HAP-1 (cell line): ENCODE measurements at regions not wholly inside any gene's neighbourhood (a gene's known extent, or its start where the extent isn't known, plus 50 kb on each side); places are given as distances from the start of the nearest gene placed in this dataset.

Experiments used
- DNase-seq, 2 experiments: peaks; one replicate each; pipeline ENCODE4 v3.0.0-alpha.2; 2016 to 2020; ENCODE audit warnings: low spot score in 2 of 2
- H3K27me3 ChIP-seq: fragments of 250-450 bp; sonication (Bioruptor Pico); 2 replicates; pipeline ENCODE4 v1.5.1; 2020; ENCODE audit warnings: low read depth, mild to moderate bottlenecking, moderate library complexity
- H3K36me3 ChIP-seq: fragments of 250-450 bp; sonication (Bioruptor Pico); replicated peaks from 2 replicates; pipeline ENCODE4 v1.5.1; 2020; ENCODE audit warnings: mild to moderate bottlenecking
- H3K4me1 ChIP-seq: fragments of 250-450 bp; sonication (Bioruptor Pico); 2 replicates; pipeline ENCODE4 v1.5.1; 2020; ENCODE audit warnings: mild to moderate bottlenecking
- H3K4me3 ChIP-seq: fragments of 250-450 bp; sonication (Bioruptor Pico); 2 replicates; pipeline ENCODE4 v1.5.1; 2020; ENCODE audit warnings: mild to moderate bottlenecking, moderate library complexity
- H3K9me3 ChIP-seq: fragments of 250-450 bp; sonication (Bioruptor Pico); 2 replicates; pipeline ENCODE4 v1.5.1; 2020; ENCODE audit warnings: mild to moderate bottlenecking, moderate library complexity
- in situ Hi-C: fragments of 300-500 bp; cut with MboI; formaldehyde crosslinking; loops from 3 replicates; pipeline ENCODE4 v1.14.3; 2020; ENCODE audit warnings: low sequenced_read_pairs, inconsistent platforms, mixed read lengths

DNA sequence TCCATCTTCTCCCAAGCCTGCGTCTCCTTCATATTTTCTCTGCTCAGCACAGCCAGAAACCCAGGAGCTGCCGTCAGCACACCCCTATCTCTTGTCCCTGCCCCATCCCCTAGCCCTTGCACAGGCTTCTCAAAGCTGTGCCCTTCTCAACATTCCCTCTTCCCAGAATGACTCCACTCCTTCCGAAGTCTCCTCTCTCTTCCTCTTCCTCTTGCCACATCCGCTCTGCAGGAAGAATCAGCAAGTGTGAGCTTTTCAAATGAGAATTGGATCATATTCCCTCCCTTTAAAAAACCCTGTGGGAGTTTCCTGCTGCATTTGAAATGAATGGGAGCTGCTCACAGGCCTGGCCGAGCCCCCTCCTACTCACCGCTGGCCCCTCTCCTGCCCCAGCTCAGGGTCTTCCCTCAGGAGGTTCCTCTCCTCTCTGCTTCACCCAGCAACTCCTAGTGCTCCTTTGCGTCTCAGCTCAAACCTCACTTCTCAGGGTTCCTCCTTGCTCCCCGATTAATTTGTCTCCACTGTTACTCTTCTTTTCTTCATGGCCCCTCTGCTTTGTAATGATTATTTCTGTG is 528.5 kb upstream of the CCDC196 start:
- no peaks in the 10 kb centered on the region for H3K9me3 ChIP-seq
- in situ Hi-C loops: loop anchor here (10.0 to 25.0 kb wide), 2 partner anchors 543 to 795 kb away; partner anchors contain the start of gene FUT8
- H3K36me3 ChIP-seq: no peaks in the 10 kb centered on the region
- no peaks in the 10 kb centered on the region for H3K27me3 ChIP-seq
- H3K4me1 ChIP-seq: no peaks in the 10 kb centered on the region
- no peak overlapping the region for H3K4me3 ChIP-seq
- DNase-seq: no peak

DNA sequence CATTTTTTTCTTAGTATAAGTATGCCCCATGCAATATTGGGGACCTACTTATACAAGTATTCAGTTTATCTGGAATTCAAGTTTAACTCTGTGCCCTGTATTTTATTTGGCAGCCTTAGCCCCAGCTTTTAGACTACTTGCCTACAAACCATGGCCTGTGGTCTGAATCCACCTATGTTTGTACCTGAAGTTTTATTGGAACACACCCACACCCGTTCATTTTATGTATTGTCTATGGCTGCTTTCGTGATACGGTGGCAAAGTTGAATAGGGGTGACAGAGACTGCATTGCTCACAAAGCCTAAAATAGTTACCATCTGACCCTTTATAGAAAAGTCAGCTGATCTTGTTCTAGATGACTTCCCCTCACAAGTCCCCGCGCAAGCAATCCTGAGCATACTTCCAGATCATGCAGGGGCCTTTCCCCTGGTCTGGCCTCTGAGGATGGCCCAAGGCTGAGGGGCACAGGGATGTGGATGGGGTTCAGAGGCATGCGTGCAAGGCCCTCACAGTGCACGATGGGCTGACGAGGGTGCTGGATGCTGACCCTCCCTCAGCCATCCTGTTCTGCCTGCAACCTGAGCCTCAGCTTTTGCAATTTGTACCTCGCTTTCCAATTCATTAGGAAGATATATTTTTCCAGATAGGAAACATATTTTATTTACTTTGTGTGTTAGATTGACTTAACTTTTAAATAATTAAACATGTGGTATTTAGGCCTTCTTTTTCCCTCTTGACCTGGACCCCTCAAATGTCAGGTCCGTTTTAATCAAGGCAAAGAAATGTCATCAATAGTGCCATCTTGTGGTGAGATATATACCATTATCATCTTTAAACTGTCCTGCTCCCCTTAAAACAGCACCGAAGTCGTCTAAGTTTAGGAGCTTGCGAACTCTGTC is 527.3 kb upstream of the CCDC196 start:
- Histone ChIP-seq H3K36me3 (no peaks in the 10 kb centered on the region), H3K27me3 (0 out of 2 replicates have a peak, but pooled peaks cover 6% of the 10 kb centered on the region), H3K9me3 (no peaks in the 10 kb centered on the region), H3K4me3 (no peak overlapping the region), H3K4me1 (no peaks in the 10 kb centered on the region)
- in situ Hi-C loops: loop anchor here (10.0 to 25.0 kb wide), 2 partner anchors 544 to 797 kb away; partner anchors contain the start of gene FUT8
- peak in 1 of 2 experiments; percentile 35 for DNase-seq

DNA sequence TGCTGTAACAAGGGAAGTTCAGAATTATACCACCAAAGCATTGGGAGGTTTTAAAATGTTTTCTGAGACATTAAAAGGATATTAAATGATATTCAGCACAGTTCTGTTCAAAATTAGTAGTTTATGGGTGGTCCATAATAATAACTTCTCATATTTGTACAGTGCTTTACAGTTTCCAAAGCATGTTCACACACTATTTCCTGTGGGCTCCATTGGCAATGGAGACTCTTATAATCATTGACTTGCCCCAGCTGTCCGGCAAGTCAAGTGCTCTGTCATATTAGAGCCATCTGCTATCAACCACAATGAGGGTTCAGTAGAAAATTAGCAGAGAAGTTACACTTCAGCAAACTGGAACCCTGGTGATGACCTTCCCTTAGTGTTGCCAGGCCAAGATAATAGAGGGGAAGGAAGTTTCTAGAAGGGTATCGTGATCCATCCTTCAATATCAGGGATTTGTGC is 526.6 kb upstream of the CCDC196 start:
- no peak for DNase-seq
- in situ Hi-C loops: loop anchor here (10.0 to 25.0 kb wide), 2 partner anchors 545 to 797 kb away; partner anchors contain the start of gene FUT8
- H3K4me1 ChIP-seq: no peaks in the 10 kb centered on the region
- H3K36me3 ChIP-seq: no peaks in the 10 kb centered on the region
- H3K9me3 ChIP-seq: no peaks in the 10 kb centered on the region
- 0 out of 2 replicates have a peak, but pooled peaks cover 11% of the 10 kb centered on the region for H3K27me3 ChIP-seq
- H3K4me3 ChIP-seq: no peak overlapping the region

DNA sequence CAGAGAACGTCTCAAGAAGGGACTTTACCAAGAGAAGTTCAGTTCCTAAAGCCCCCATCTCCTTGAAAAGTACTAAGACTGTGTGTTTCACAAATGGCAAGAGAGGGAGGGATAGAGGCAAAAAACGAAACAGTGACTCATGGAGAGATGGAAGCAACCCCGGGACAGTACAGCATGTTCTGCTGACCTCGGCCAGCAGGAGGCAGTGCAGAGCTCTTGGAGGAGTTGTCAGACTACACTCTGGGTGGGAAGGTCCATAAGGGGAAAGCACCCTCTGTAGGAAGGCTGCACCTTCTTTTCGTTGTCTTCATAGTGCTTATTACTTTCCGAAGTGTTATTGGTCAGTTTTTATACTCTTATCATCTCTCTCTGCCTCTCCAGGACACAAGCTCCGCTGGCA is 525.2 kb upstream of the CCDC196 start:
- DNase-seq: peak; percentile 29 to 85
- peaks cover 15% of the 10 kb centered on the region for H3K27me3 ChIP-seq
- no peaks in the 10 kb centered on the region for H3K4me1 ChIP-seq
- H3K4me3 ChIP-seq: no peak overlapping the region
- H3K36me3 ChIP-seq: no peaks in the 10 kb centered on the region
- in situ Hi-C loops: loop anchor here (25.0 kb wide), 1 partner anchor 799 kb away; no protein-coding TSS in a partner anchor
- H3K9me3 ChIP-seq: no peaks in the 10 kb centered on the region

DNA sequence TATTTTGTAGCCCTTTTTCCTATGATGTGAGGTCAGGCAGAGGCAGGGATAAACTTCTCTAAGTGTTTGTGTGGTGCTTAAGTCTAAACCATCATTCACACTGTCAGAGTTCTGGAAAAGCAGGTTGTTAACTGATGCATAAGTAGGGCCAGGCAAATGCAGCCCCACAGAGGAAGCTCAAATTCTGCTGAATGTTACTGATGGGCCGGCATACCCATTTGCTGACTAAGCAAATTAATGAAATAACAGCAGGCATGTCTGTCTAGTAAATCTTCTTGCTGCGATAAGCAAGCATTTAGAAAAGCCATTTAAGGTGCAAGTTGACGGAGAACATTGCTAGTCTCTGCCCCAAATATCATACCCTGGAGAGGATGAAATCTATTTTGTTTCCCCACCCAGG is 523.2 kb upstream of the CCDC196 start:
- no peaks in the 10 kb centered on the region for H3K36me3 ChIP-seq
- peaks cover 15% of the 10 kb centered on the region for H3K27me3 ChIP-seq
- H3K4me1 ChIP-seq: no peaks in the 10 kb centered on the region
- in situ Hi-C loops: loop anchor here (25.0 kb wide), 1 partner anchor 801 kb away; no protein-coding TSS in a partner anchor
- no peaks in the 10 kb centered on the region for H3K9me3 ChIP-seq
- no peak for DNase-seq
- H3K4me3 ChIP-seq: no peak overlapping the region

DNA sequence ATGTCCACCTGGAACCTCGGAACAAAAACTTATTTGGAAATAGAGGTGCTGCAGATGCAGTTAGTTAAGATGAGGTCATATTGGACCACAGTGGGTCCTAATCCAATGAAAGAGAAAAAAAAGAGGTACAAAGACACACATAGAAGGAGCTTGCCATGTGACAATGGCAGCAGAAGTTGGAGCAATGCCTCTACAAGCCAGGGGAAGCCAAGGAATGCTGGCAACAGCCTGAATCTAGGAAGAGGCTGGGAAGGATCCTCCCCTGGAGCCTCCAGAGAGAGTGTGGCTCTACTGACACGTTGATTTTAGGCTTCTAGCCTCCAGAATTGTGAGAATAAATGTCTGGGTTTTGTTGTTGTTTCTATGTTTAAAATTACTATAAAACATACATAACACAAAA is 521.8 kb upstream of the CCDC196 start:
- DNase-seq: no peak
- Histone ChIP-seq H3K9me3 (no peaks in the 10 kb centered on the region), H3K4me1 (no peaks in the 10 kb centered on the region), H3K36me3 (no peaks in the 10 kb centered on the region), H3K4me3 (no peak overlapping the region), H3K27me3 (peaks cover 15% of the 10 kb centered on the region)
- in situ Hi-C loops: loop anchor here (25.0 kb wide), 1 partner anchor 802 kb away; no protein-coding TSS in a partner anchor

DNA sequence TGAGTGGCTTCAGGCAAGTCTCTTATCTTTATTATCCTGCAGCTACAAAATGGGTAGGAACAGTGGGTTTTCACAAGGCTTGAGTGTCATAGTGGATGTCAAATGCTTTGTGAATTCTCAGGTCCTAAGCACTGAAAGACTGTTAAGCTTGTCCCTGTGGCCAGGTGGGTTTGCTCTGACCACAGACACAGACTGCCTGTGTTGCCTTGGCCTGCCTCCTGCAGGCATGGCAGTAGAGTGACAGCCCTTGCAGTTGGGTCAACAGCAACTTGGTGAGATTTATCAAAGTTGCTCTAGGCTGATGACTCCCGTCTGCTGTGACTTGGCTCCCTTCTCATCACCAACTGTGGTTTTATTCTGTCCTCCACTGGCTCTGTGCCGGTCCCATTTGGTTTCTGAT is 520.0 kb upstream of the CCDC196 start:
- H3K4me3 ChIP-seq: no peak overlapping the region
- in situ Hi-C loops: loop anchor here (25.0 kb wide), 1 partner anchor 804 kb away; no protein-coding TSS in a partner anchor
- no peaks in the 10 kb centered on the region for H3K4me1 ChIP-seq
- H3K27me3 ChIP-seq: peaks cover 15% of the 10 kb centered on the region
- no peaks in the 10 kb centered on the region for H3K9me3 ChIP-seq
- DNase-seq: no peak
- H3K36me3 ChIP-seq: no peaks in the 10 kb centered on the region

DNA sequence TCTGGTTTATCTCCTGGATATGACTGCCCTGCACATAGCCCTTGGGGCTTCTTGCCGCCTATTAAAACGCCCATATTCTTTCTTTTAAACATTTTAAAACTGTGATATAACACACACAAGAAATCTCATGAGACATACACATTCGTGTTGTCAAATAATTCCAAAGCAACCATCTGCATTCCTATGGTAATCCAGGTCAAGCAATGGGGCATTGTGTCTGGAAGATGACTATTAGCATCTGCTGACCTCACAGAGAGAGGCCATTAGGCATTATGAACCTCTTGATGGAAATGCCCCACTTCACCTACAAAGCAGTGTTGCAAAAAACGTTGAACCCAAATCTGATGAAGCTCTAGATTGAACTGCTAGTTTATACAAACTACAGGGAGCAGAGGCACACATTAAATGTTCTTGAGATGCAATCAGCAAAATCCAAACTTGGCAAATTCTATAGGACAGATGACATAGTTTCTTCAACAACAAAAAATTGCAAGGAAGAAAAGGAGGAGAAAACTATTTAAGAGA is 513.8 kb upstream of the CCDC196 start:
- in situ Hi-C loops: loop anchor here (25.0 kb wide), 1 partner anchor 810 kb away; no protein-coding TSS in a partner anchor
- no peak for DNase-seq
- H3K27me3 ChIP-seq: no peaks in the 10 kb centered on the region
- no peaks in the 10 kb centered on the region for H3K9me3 ChIP-seq
- H3K4me3 ChIP-seq: no peak overlapping the region
- H3K4me1 ChIP-seq: no peaks in the 10 kb centered on the region
- H3K36me3 ChIP-seq: no peaks in the 10 kb centered on the region

DNA sequence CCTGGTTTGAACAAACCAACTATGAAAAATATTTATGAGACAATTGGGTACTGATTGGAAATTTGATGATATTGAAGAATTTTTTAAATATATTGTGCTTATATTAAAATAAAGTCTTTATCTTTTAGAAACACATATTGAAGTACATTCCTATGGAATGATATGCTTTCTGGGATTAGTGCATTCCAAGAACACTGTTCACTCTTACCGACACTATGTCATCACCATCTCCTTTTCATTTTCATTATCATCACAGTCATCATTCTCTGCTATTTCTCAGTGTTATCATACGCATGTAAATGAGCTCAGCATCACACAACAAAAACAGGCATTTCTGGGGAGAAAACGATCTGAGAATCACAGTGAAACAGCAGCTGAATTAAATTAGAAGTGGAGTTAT is 513.3 kb upstream of the CCDC196 start:
- H3K4me1 ChIP-seq: no peaks in the 10 kb centered on the region
- no peaks in the 10 kb centered on the region for H3K36me3 ChIP-seq
- in situ Hi-C loops: loop anchor here (25.0 kb wide), 1 partner anchor 811 kb away; no protein-coding TSS in a partner anchor
- no peak overlapping the region for H3K4me3 ChIP-seq
- no peaks in the 10 kb centered on the region for H3K27me3 ChIP-seq
- DNase-seq: no peak
- no peaks in the 10 kb centered on the region for H3K9me3 ChIP-seq

DNA sequence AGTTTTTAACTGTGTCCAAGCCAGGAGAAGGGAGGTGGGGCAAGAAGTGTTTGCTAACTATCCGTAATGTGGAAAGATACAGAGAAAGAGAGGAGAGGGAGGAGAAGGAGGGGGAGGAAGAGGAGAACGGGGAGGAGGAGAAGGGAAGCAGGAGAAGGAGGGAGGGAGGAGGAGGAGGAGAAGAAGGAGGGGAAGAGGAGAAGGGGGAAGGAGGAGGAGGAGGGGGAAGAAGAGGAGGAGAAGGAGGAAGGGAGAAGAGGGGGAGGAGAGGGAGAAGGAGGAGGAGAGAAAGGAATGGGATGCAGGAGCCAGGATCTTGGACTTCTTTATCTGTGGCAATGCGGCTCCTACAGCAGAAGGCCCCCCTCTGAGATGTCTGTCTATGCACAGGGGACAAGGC is 510.3 kb upstream of the CCDC196 start:
- Histone ChIP-seq H3K4me1 (no peaks in the 10 kb centered on the region), H3K36me3 (no peaks in the 10 kb centered on the region), H3K9me3 (no peaks in the 10 kb centered on the region), H3K27me3 (no peaks in the 10 kb centered on the region), H3K4me3 (no peak overlapping the region)
- in situ Hi-C loops: no loop called here
- DNase-seq: no peak

DNA sequence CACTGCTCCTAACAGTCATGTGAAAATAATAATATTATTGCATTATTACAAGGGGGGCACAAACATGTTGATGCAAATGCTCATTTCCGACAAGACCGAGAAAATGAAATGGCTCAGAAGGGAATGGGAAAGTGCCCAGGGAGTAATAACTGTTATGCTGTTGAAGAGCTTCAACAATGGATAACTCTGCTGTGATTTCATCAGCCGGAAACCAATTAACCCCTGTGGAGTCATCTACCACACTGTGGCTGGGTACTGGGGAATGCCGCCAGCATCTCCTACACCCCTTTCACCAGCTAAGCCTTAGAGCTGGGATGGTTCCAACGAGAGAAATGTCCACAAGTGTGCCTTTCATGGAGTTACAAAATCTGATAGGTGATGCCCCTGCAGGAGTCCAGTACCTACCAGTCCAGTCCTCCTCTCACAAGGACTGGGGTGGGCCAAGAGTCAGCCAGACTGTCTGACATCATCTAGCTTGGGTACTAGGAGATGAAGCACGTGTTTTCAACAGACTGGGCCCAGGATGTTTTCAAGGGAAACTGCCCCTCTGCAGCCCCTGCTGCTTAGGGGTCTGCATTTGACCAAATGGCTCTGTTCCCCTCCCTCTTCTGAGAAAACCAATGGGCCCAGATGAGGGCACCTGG is 509.3 kb upstream of the CCDC196 start:
- in situ Hi-C loops: no loop called here
- Histone ChIP-seq H3K4me3 (no peak overlapping the region), H3K36me3 (no peaks in the 10 kb centered on the region), H3K4me1 (no peaks in the 10 kb centered on the region), H3K9me3 (no peaks in the 10 kb centered on the region), H3K27me3 (no peaks in the 10 kb centered on the region)
- no peak for DNase-seq

DNA sequence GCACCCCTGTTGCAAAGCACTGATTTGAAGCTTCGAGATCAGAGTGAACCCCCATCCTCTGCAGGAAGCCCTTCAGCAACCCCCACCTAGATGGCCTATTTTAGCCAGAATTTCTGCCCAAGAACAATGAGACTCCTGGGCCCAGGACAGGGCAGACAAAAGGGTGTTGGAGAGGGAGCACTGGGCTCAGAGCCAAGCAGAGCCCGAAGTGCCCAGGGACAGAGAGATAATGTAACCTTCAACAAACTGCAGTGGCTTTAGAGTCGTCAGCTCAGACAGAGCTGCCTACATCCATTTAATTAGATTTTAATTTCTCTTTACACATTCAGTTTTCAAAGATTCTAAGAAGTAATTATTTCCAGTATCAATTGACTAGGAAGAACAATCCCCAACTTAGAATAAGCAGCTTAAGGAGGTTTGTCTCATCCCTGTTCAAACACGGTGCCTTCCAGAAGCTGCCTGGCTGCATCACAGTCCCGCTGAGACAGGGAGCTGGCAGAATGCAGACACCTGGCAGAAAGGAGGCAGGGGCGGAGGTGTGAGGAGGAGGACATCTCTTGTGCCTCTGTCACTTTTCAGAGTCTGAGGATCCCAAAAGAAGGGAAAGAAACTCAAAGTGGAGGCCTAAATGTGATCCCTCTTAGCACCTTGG is 504.9 kb upstream of the CCDC196 start:
- no peak overlapping the region for H3K4me3 ChIP-seq
- H3K36me3 ChIP-seq: no peaks in the 10 kb centered on the region
- DNase-seq: no peak
- H3K27me3 ChIP-seq: peaks cover 2% of the 10 kb centered on the region; the same call in 1 of the 2 replicates
- in situ Hi-C loops: no loop called here
- H3K4me1 ChIP-seq: no peaks in the 10 kb centered on the region
- H3K9me3 ChIP-seq: no peaks in the 10 kb centered on the region

DNA sequence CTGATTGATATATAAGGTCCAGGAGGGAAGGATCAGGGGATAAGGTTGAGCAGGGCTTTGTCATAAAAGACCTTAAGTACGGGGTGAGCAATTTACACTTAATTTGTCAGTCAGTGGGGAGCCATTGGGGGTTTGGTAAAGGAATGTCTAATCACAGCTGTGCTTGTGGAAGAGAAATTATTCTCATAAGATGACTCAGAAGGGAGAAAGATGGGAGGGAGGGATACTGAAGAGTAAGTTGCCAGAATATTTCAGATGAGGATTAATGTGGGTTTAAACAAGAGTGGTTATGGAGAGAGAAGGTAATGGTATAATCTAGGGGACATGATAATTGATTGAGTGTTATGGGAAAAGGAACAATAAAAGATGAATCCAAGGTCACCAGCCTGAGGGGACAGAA is 500.1 kb upstream of the CCDC196 start:
- H3K9me3 ChIP-seq: no peaks in the 10 kb centered on the region
- no peaks in the 10 kb centered on the region for H3K36me3 ChIP-seq
- no peak overlapping the region for H3K4me3 ChIP-seq
- no peak for DNase-seq
- no peaks in the 10 kb centered on the region for H3K4me1 ChIP-seq
- in situ Hi-C loops: no loop called here
- H3K27me3 ChIP-seq: peaks cover 2% of the 10 kb centered on the region; the same call in 1 of the 2 replicates
